Calu3 (cell line): ENCODE measurements at regions not wholly inside any gene's neighbourhood (a gene's known extent, or its start where the extent isn't known, plus 50 kb on each side); places are given as distances from the start of the nearest gene placed in this dataset.

ENCODE experiments used
- BruUV-seq: library from RNA; stranded (reverse); fragments of 400-500 nt; replicated peaks from 2 replicates; lab custom pipeline; 2021; lab: Mats Ljungman, UMichigan
- CTCF ChIA-PET: fragments of 300-600 bp; sonication (Branson Sonifier 250); formaldehyde crosslinking; loops from one replicate; lab custom pipeline; 2022; ENCODE audit warnings: antibody characterized with exemption; lab: Charles Lee
- DNase-seq: peaks from one replicate; pipeline ENCODE4 v3.0.0; 2022
- H3K27ac Mint-ChIP-seq: one replicate; pipeline ENCODE4 v1.8.0; 2022; ENCODE audit warnings: mixed read lengths; ENCODE audit not compliant: unreplicated experiment
- H3K27me3 Mint-ChIP-seq: one replicate; pipeline ENCODE4 v1.8.0; 2022; ENCODE audit warnings: mixed read lengths; ENCODE audit not compliant: unreplicated experiment
- H3K36me3 Mint-ChIP-seq: one replicate; pipeline ENCODE4 v1.8.0; 2022; ENCODE audit warnings: mild to moderate bottlenecking, moderate library complexity, mixed read lengths; ENCODE audit not compliant: insufficient read depth, unreplicated experiment
- H3K4me1 Mint-ChIP-seq: one replicate; pipeline ENCODE4 v1.8.0; 2022; ENCODE audit warnings: mild to moderate bottlenecking, low read depth, mixed read lengths; ENCODE audit not compliant: unreplicated experiment
- H3K4me3 Mint-ChIP-seq: one replicate; pipeline ENCODE4 v1.8.0; 2022; ENCODE audit warnings: mild to moderate bottlenecking, low read depth, moderate library complexity, mixed read lengths; ENCODE audit not compliant: unreplicated experiment
- H3K9me3 Mint-ChIP-seq: one replicate; pipeline ENCODE4 v1.8.0; 2022; ENCODE audit warnings: low read depth, mixed read lengths; ENCODE audit not compliant: unreplicated experiment
- CTCF ChIP-seq: fragments of 200-600 bp; IDR thresholded peaks from one replicate; pipeline ENCODE4 v1.8.0; 2022; ENCODE audit warnings: antibody characterized with exemption; ENCODE audit not compliant: unreplicated experiment
- intact Hi-C: fragments of 100-400 bp; cut with micrococcal nuclease; formaldehyde crosslinking; loops from one replicate; pipeline ENCODE4 v1.10.0; 2022; ENCODE audit not compliant: unreplicated experiment

DNA sequence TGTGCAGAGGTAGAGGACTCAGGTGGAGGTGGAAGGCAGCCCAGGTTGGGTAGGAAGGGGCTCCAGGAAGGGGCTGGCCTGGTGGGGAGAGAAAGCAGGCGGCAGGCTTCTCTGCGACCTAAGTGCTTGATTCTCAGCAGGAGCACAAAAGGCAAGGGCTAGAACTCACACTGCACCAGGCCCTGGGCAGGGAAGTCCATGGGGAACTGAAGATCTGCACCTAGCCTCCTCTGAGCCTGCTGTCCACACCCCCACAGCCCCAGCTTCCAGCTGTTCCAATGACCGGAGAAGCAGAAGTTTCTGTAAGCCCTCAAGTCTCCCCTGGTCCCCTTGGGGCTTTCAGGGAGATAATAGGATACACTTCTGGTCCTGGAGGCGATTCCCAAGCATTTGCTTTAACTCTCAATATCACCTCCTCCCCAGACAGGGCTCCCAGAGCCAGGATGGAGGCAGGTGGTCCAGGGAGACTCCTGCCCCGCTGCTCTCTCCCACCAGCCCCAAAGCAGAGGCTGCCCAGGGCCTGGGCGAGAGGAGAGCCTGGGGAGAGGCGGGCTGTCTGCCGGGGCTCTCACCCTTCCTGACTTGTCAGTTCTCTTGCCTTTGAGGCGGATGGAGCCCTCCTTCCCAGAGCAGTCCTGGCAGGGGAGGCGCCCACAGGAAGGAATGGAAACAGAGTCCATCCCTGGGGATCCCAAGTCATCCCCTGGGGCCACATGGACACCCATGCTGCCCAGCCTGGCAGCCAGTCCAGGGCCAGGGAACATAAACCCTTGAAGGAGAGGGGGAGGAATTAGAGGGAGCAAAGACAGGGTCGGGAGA is 126.0 kb downstream of the RBFOX3 start:
- DNase-seq = no peak
- no peak overlapping the region for H3K4me3 Mint-ChIP-seq
- no peak for TF ChIP-seq CTCF
- H3K4me1 Mint-ChIP-seq = no peaks in the 10 kb centered on the region
- intact Hi-C loops = no loop called here
- BruUV-seq = no TSS peak
- H3K36me3 Mint-ChIP-seq = no peaks in the 10 kb centered on the region
- H3K9me3 Mint-ChIP-seq = no peaks in the 10 kb centered on the region
- CTCF ChIA-PET = interaction anchor here (0.9 kb wide), 1 partner anchor 15 kb away, joined by 3 read pairs; no protein-coding TSS in a partner anchor
- peaks cover 89% of the 10 kb centered on the region for H3K27me3 Mint-ChIP-seq
- H3K27ac Mint-ChIP-seq = no peak overlapping the region

DNA sequence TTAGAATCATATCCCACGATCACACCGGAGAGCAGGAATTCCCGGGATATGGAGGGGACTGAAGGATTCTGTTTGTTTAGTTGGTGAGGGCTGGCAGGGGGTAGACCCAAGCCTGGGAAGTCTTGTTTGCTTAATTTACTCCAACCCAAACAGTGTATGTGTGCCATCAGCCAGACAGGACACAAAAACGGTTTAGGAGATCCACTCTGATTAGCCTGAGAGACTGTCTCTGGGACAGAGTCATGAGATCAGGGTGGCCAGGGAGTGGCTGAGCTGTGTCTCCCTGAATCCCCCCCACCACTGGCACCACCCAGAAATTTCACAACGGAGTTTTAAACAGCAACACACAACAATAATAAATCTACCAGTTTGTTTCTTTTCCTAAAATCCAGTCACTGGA is 127.0 kb downstream of the RBFOX3 start:
- Mint-ChIP-seq H3K27ac (no peak overlapping the region), H3K36me3 (no peaks in the 10 kb centered on the region), H3K4me3 (no peak overlapping the region), H3K4me1 (no peaks in the 10 kb centered on the region), H3K9me3 (no peaks in the 10 kb centered on the region), H3K27me3 (peaks cover 90% of the 10 kb centered on the region)
- no peak for TF ChIP-seq CTCF
- intact Hi-C loops = no loop called here
- no peak for DNase-seq
- CTCF ChIA-PET = no interaction called here
- BruUV-seq = no TSS peak

DNA sequence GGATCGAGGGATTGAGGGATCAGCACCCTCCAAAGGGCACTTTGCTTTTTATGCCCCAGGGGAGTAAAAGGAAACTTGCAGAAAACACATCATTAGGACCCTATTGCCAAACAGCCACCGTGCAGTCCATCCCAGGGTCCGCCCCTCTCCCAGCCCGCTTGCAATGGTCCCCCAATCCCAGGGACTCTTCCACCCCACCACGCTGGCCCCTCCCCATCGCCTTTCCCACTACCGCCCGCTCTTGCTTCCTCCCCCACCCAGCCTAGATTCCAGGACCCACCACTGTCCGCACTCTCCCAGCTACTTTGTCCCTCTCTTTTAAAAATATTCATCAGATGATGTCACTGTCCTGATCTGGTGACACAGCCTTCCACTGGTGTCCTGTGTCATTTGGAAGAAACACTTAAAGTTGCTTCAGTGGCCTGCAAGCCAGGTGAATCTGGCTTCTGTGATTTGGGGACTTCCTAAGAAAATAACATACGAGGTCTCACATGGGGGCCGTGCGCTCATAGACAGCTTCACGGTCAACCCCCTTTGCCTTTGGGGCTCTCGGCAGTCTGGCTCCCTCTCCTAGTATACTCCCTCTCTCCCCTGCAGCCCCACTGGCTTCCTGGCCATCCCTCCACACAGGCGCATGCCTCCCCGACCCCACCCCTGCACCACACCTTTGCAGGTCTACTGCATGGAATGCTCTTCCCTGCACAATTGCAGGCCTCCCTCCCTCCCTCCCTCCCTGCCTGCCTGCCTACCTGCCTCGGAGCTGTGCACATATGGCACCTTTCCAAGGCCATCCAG is 127.9 kb downstream of the RBFOX3 start:
- intact Hi-C loops = no loop called here
- CTCF ChIA-PET = interaction anchor here (0.6 kb wide), 1 partner anchor 1126 kb away, joined by 8 read pairs; no protein-coding TSS in a partner anchor
- no peak for DNase-seq
- no peak for TF ChIP-seq CTCF
- H3K4me1 Mint-ChIP-seq = no peaks in the 10 kb centered on the region
- no peaks in the 10 kb centered on the region for H3K36me3 Mint-ChIP-seq
- BruUV-seq = no TSS peak
- H3K4me3 Mint-ChIP-seq = no peak overlapping the region
- H3K27me3 Mint-ChIP-seq = peaks cover 99% of the 10 kb centered on the region
- H3K27ac Mint-ChIP-seq = no peak overlapping the region
- H3K9me3 Mint-ChIP-seq = no peaks in the 10 kb centered on the region

GRCh38 chr17:79479876-79480275 is 131.0 kb downstream of the RBFOX3 start:
- no peak for DNase-seq
- no peaks in the 10 kb centered on the region for H3K4me1 Mint-ChIP-seq
- H3K4me3 Mint-ChIP-seq = no peak overlapping the region
- H3K27ac Mint-ChIP-seq = no peak overlapping the region
- intact Hi-C loops = no loop called here
- TF ChIP-seq CTCF = no peak
- peaks cover 100% of the 10 kb centered on the region for H3K27me3 Mint-ChIP-seq
- CTCF ChIA-PET = no interaction called here
- BruUV-seq = no TSS peak
- H3K36me3 Mint-ChIP-seq = no peaks in the 10 kb centered on the region
- no peaks in the 10 kb centered on the region for H3K9me3 Mint-ChIP-seq
